ENCODE measurements at regions not wholly inside any gene's neighbourhood (a gene's known extent, or its start where the extent isn't known, plus 50 kb on each side); places are given as distances from the start of the nearest gene placed in this dataset.

- no peak overlapping the region for H3K4me3 ChIP-seq (ENCODE audit: extremely low read depth in 1 of 4, insufficient read depth in 2 of 4, low read depth in 3 of 4, low read length in 4 of 4)
- H4K8ac ChIP-seq (ENCODE audit: extremely low read depth, insufficient read depth, low read length) = no peak overlapping the region
- H3K4me1 ChIP-seq (replicated peaks in 1 of 4; ENCODE audit: control insufficient read depth in 3 of 4, insufficient read depth in 4 of 4, low read length in 3 of 4) = no peaks in the 10 kb centered on the region
- no peak for FAIRE-seq
- no peaks in the 10 kb centered on the region for H4K20me1 ChIP-seq (replicated peaks in 1 of 2; ENCODE audit: control insufficient read depth in 1 of 2, insufficient read depth in 2 of 2, low read length in 2 of 2)
- no peak overlapping the region for H4K5ac ChIP-seq (ENCODE audit: insufficient read length, low read depth, low read length)
- H2BK15ac ChIP-seq (ENCODE audit: low read length) = no peak overlapping the region
- H2AK5ac ChIP-seq (ENCODE audit: low read depth, low read length) = no peak overlapping the region
- H2BK20ac ChIP-seq (ENCODE audit: low read length) = no peak overlapping the region
- H3K79me1 ChIP-seq (ENCODE audit: low read depth, low read length) = peaks cover 2% of the 10 kb centered on the region; the same call in 1 of the 2 replicates
- no peaks in the 10 kb centered on the region for H3K9me3 ChIP-seq (ENCODE audit: insufficient read depth in 2 of 2, low read depth in 1 of 2, low read length in 1 of 2)
- no peaks in the 10 kb centered on the region; a peak in 1 of 7 replicates for H3K27me3 ChIP-seq (replicated peaks in 1 of 4; ENCODE audit: control insufficient read depth in 3 of 4, extremely low read depth in 1 of 4, insufficient read depth in 3 of 4, low read length in 3 of 4)
- no peak for DNase-seq (ENCODE audit: low read depth in 1 of 2, low spot score in 2 of 2)
- H3K27ac ChIP-seq (ENCODE audit: low read depth, low read length) = no peak overlapping the region
- TF ChIP-seq SP1 (IDR thresholded peaks at IDR 0.05; ENCODE audit: low read depth, low read length) = no peak
- TF ChIP-seq NANOG (IDR thresholded peaks at IDR 0.05; ENCODE audit: insufficient read depth, low read depth, low read length, poor library complexity, severe bottlenecking) = no peak
- TF ChIP-seq TCF12 (IDR thresholded peaks at IDR 0.05; ENCODE audit: low read depth, low read length) = no peak
- no peak for TF ChIP-seq BCL11A (IDR thresholded peaks at IDR 0.05; ENCODE audit: low read depth in 2 of 2, low read length in 2 of 2)
- no peak for TF ChIP-seq HDAC2 (IDR thresholded peaks at IDR 0.05; ENCODE audit: borderline replicate concordance in 1 of 2, low read depth in 2 of 2, low read length in 2 of 2)
- TF ChIP-seq KDM1A (IDR thresholded peaks at IDR 0.05; ENCODE audit: borderline replicate concordance, low read length) = no peak
- TF ChIP-seq CBX8 (IDR thresholded peaks at IDR 0.05; ENCODE audit: borderline replicate concordance, low read depth, low read length) = no peak
- no peak for TF ChIP-seq BACH1 (IDR thresholded peaks at IDR 0.05; ENCODE audit: low read length)
- no peak for TF ChIP-seq KDM4A (IDR thresholded peaks at IDR 0.05; ENCODE audit: low read depth, low read length, severe bottlenecking)
- TF ChIP-seq CTCF (IDR thresholded peaks at IDR 0.05; ENCODE audit: control extremely low read depth in 1 of 3, insufficient read depth in 1 of 3, low read depth in 1 of 3, low read length in 3 of 3) = no peak
- ChIA-PET CTCF (ENCODE audit: partially characterized antibody) (interaction anchor here (1.1 to 4.2 kb wide), 11 partner anchors 9 to 198 kb away, joined by 3 to 25 read pairs (median 5); no protein-coding TSS in a partner anchor), POLR2A (ENCODE audit: partially characterized antibody) (interaction anchor here (1.0 kb wide), 1 partner anchor 13 kb away, joined by 3 read pairs; no protein-coding TSS in a partner anchor)
- no peak overlapping the region for H3K4me2 ChIP-seq (ENCODE audit: insufficient read depth in 1 of 2, low read depth in 2 of 2, low read length in 2 of 2)
- WGBS, 2 experiments (ENCODE audit: extremely low coverage in 1 of 2, insufficient coverage in 1 of 2, insufficient read length in 1 of 2, insufficient replicate concordance in 2 of 2, low coverage in 1 of 2, low lambda C conversion rate in 2 of 2, missing lambda C conversion rate in 1 of 2) = 85% methylated on average over 4 of the region's 4 CpGs; no CpG with 5 or more reads in 1 of the 2 experiments
- no peak overlapping the region for H3K23ac ChIP-seq (ENCODE audit: insufficient read length)
- no peak overlapping the region for H2BK120ac ChIP-seq (replicated peaks; ENCODE audit: low read depth, low read length)
- H3K36me3 ChIP-seq (ENCODE audit: control insufficient read depth in 2 of 4, insufficient read depth in 4 of 4, low read length in 3 of 4) = no peaks in the 10 kb centered on the region
- H2BK5ac ChIP-seq (ENCODE audit: low read depth, low read length) = no peak overlapping the region
- H3K14ac ChIP-seq (ENCODE audit: insufficient read length) = no peak overlapping the region
- no peak overlapping the region for H3K18ac ChIP-seq (ENCODE audit: extremely low read depth, low read length)
- no peaks in the 10 kb centered on the region for H3K23me2 ChIP-seq (ENCODE audit: low read depth, low read length)
- no peak overlapping the region for H4K91ac ChIP-seq (replicated peaks; ENCODE audit: insufficient read length, low read length)
- no peaks in the 10 kb centered on the region for H3K79me2 ChIP-seq (ENCODE audit: control insufficient read depth in 1 of 2, insufficient read depth in 2 of 2, low read length in 2 of 2)
- H3K56ac ChIP-seq (replicated peaks; ENCODE audit: insufficient read length, low read depth, low read length) = no peak overlapping the region
- H3K9ac ChIP-seq (replicated peaks in 1 of 4; ENCODE audit: extremely low read depth in 1 of 4, low read depth in 3 of 4, low read length in 3 of 4) = no peak overlapping the region
- no peak overlapping the region for H2BK12ac ChIP-seq (ENCODE audit: low read depth, low read length)
- no peak overlapping the region for H3K4ac ChIP-seq (replicated peaks; ENCODE audit: insufficient read length, low read depth, low read length)
- no peak overlapping the region for H2AFZ ChIP-seq (ENCODE audit: low read length)
Observed at GRCh38 chr20:39246436-39246835, 284.3 kb downstream of the DHX35 start.
